Astrocyte of the cerebellum (primary cell): ENCODE measurements at regions not wholly inside any gene's neighbourhood (a gene's known extent, or its start where the extent isn't known, plus 50 kb on each side); places are given as distances from the start of the nearest gene placed in this dataset.
"Not testable (repeated sequence)": the region's sequence is repeated elsewhere in the genome, so short reads cannot be mapped to it uniquely, and the experiment has no call there.

Experiments
- DNase-seq: peaks from one replicate; pipeline ENCODE4 v3.0.0-alpha.2; 2011; ENCODE audit warnings: low read depth
- H3K4me3 ChIP-seq: 2 replicates; pipeline ENCODE4 v1.5.1; 2011; ENCODE audit warnings: mild to moderate bottlenecking, low read depth, low read length, moderate library complexity
- in situ Hi-C: cut with HindIII; loops from 2 replicates; pipeline ENCODE4 v1.10.0; 2017; ENCODE audit warnings: low sequenced_read_pairs
- TF ChIP-seq, protein P1 (sequence below): IDR thresholded peaks from 2 replicates; pipeline ENCODE4 v1.5.1; 2012; ENCODE audit warnings: low read length, low read depth, moderate library complexity, mild to moderate bottlenecking; ENCODE audit errors: missing control alignments

DNA sequence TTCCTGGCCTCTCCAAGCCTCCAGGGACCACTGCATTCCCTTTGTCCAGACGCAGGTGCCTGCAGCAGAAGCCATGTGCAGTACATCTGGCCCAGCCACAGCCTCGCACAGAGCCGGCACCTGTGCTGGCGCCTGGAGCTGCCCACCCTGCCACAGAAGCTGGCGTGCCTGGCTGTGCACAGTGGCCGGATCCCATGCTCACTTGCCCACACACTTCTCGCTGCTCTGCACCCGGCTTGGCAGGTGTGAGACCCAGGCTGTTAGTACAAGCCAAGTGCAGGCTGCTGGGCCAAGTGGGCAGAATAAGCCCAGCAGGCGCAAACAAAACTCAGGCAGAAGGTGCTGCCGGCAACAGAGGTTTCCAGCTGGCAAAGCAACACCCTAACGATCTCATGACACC, 124.5 kb upstream of the CCDC150 start:
- no peak overlapping the region for H3K4me3 ChIP-seq
- TF ChIP-seq, protein P1, sequence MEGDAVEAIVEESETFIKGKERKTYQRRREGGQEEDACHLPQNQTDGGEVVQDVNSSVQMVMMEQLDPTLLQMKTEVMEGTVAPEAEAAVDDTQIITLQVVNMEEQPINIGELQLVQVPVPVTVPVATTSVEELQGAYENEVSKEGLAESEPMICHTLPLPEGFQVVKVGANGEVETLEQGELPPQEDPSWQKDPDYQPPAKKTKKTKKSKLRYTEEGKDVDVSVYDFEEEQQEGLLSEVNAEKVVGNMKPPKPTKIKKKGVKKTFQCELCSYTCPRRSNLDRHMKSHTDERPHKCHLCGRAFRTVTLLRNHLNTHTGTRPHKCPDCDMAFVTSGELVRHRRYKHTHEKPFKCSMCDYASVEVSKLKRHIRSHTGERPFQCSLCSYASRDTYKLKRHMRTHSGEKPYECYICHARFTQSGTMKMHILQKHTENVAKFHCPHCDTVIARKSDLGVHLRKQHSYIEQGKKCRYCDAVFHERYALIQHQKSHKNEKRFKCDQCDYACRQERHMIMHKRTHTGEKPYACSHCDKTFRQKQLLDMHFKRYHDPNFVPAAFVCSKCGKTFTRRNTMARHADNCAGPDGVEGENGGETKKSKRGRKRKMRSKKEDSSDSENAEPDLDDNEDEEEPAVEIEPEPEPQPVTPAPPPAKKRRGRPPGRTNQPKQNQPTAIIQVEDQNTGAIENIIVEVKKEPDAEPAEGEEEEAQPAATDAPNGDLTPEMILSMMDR: no peak
- DNase-seq: no peak
- in situ Hi-C loops: no loop called here

DNA sequence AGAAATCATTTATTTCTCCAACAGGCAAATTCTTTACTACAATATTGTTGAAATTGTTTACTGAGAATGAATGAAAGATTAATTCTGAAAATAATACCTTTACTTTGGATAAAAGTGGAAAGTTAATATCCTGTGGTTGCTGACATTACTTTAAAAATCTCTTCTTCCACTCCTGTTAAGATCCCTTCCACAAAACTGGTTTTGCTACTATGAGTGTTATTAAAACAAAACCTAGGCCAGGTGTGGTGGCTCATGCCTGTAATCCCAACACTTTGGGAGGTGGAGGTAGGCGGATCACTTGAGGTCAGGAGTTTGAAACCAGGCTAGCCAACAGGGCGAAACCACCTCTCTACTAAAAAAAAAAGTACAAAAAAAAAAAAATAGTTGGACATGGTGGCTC, 123.9 kb upstream of the CCDC150 start:
- no peak for DNase-seq
- no peak overlapping the region for H3K4me3 ChIP-seq
- TF ChIP-seq, protein P1: no peak
- in situ Hi-C loops: no loop called here

DNA sequence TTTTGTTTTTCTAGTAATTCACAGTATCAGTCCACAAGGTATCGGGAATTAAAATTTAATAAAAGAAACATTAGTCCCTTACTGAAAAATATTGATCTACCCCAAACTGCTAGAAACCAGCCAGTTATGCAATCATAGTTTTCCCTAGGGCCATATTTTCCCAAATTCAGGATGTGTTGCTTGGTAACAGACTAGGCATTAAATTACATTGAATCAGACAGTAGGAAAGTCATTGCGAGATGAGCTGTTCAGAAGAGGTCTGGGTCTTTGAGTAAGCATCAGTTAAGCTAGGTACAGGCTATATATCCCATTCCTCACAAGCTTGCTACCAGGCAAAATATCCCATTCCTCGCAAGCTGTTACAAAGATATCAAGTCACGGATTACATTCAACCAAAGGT, 123.0 kb upstream of the CCDC150 start:
- no peak for DNase-seq
- no peak overlapping the region for H3K4me3 ChIP-seq
- TF ChIP-seq, protein P1: no peak
- in situ Hi-C loops: no loop called here

DNA sequence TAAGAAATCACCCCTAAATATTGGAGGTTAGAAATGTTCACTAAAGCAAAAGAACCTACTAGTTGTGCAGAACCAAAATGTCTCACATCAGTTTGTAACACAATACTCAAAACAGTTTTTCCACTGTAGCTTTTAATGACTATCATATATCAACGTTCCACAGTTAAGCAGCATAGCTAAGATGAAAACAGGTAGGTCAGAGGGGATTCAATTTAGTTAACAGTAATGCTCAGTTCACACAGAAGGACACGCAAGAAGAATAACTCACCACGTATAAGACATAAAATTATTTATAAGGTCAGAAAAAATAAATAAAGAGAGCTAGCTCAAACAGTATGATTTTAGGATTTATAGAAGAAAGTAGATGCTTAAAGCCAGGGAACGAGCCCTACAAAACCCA, 118.9 kb upstream of the CCDC150 start:
- in situ Hi-C loops: no loop called here
- DNase-seq: no peak
- H3K4me3 ChIP-seq: no peak overlapping the region
- TF ChIP-seq, protein P1: no peak

DNA sequence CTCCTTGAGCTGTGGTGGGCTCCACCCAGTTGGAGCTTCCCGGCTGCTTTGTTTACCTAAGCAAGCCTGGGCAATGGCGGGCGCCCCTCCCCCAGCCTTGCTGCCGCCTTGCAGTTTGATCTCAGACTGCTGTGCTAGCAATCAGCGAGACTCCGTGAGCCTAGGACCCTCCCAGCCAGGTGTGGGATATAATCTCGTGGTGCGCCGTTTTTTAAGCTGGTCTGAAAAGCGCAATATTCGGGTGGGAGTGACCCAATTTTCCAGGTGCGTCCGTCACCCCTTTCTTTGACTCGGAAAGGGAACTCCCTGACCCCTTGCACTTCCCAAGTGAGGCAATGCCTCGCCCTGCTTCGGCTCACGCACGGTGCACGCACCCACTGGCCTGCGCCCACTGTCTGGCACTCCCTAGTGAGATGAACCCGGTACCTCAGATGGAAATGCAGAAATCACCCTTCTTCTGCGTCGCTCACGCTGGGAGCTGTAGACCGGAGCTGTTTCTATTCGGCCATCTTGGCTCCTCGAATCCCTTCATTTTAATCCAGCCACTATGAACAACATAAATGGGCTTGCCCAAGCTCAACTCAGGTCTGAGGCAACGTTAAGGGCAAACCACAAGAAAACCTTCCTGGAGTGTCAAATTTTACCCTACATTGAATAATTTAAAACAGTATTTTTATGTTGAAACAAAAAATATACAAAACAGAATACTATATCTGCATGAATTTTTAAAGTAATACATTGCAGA, 112.4 kb upstream of the CCDC150 start:
- in situ Hi-C loops, DNase-seq: not testable (repeated sequence)

DNA sequence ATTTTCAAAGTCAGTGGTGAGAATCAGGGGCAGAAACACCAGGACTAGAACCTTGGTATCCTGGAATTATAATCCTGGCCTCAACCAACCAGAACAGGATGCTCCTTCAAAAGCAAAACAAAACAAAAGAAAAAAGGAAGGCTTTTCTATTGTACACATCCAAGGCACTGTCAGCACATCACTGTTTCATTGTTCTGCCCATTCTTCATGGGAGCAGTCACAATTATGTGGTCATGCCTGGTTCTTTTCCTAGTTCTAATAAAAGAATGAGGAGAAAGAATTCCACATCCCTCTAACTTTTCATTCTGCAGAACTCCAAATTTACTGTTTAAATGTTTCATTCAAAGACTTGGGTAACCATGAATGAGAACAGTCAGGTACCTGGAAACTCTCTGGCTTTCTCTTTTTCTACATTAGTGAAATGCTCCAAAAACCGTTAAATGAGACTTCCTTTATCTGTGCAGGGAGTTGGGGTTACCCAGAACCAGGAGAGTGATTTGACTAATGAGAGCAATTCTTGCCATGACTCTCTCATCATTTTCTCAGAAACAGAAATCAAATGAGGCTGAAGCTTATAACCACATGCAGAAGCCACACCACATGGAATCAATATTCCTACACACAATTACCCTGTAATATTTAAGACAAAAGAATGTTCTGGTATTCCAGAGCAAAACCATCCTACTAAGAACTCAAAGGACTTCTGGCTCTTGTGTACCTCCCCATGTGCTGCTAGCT, 110.9 kb upstream of the CCDC150 start:
- no peak for DNase-seq
- in situ Hi-C loops: no loop called here
- H3K4me3 ChIP-seq: no peak overlapping the region
- TF ChIP-seq, protein P1: no peak

More for the DNA sequence above, 112.4 kb upstream of the CCDC150 start:
- not testable (repeated sequence) for H3K4me3 ChIP-seq

DNA sequence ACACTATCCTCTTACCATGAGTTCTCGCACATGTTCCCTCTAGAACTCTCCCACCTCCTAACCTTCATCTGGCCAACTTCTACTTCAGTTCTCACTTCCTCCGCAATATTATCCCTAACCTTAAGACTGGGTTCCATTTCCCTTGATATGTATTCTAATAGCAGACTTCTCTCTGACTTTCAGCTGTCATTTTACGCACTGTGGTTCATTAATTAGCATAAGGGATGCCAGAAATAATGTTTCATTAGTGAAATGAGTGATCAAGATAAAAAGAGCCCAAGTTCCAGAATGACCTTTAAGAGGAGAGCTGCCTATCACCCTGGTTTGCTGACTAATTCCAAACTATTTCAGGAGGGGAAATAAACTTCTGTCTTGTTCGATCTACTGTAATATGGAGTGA, 108.6 kb upstream of the CCDC150 start:
- in situ Hi-C loops: no loop called here
- no peak overlapping the region for H3K4me3 ChIP-seq
- TF ChIP-seq, protein P1: no peak
- no peak for DNase-seq
